ENCODE measurements at regions not wholly inside any gene's neighbourhood (a gene's known extent, or its start where the extent isn't known, plus 50 kb on each side); places are given as distances from the start of the nearest gene placed in this dataset.
A peak's percentile ranks its signal among the peaks of the same experiment; 100 is the strongest.

DNA sequence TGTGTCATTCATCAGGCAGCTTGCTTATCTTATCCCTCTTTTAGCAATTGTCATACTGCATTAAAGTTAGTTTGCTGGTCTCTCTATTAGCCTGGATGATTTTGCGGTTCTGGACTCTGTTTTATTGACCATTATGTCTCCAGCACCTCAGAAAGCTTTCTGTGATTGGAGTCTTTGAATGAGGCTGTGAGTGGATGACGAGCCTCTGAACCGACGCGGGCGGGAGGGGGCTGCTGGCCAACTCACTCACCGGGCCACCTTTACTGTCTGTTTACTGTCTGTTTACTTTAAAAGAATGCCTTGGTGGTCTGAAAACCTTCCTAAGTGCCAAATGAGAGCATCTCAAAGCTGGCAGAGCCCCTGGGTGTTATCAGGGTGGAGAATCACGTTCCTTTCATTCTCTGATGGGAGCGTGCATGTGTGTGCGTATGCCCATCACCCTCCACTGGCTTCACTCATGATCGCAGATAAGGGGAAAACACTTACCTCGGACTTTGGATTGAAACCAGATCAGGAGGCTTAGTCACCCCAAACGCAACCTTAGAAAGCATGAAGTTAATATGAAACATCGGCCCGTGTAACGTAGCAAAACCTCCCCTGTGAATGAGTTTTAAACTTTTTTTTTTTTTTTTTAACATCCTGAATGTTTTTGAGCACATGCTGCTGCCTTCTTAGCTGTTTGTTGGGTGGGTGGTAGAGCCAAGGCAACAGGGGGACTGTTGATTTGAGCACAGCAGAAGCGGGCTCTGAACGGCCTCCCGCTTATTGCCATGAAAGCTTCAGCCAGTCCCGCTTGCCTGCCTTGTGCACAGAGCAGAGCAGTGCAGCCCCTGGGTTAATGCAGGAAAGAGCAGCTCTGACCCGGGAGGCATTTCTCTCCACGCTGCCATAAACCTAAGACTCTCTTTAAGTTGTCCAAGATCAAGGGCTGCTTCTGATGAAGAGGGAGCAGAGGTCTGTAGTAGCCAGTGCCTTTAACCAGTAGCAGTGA lies 173.6 kb downstream of the GADD45G start:
- Histone ChIP-seq H3K27ac (ENCODE audit: low read depth) (no peak overlapping the region), H4K20me1 (replicated peaks; ENCODE audit: insufficient read depth) (no peaks in the 10 kb centered on the region), H2AFZ (peak overlapping the region; percentile 83), H3K79me2 (replicated peaks; ENCODE audit: insufficient read depth) (no peaks in the 10 kb centered on the region), H3K4me1 (ENCODE audit: insufficient read depth) (no peaks in the 10 kb centered on the region), H3K4me2 (no peak overlapping the region), H3K27me3 (ENCODE audit: insufficient read depth) (no peaks in the 10 kb centered on the region), H3K9me2 (ENCODE audit: insufficient read depth) (no peaks in the 10 kb centered on the region), H3K36me3 (ENCODE audit: insufficient read depth) (no peaks in the 10 kb centered on the region), H3F3A (replicated peaks; ENCODE audit: low read depth) (no peaks in the 10 kb centered on the region), H3K4me3 (no peak overlapping the region)
- no peaks in the 10 kb centered on the region for H3K4me1 Mint-ChIP-seq
- DNase-seq (ENCODE audit: low spot score) (no peak), ATAC-seq (peak; percentile 43; the same call in 2 of the 3 replicates)
- no peak overlapping the region for H3K4me3 Mint-ChIP-seq
- peaks cover 3% of the 10 kb centered on the region for H3K27me3 Mint-ChIP-seq (ENCODE audit: insufficient read depth, low read depth, poor library complexity)
- TF ChIP-seq, protein P1, sequence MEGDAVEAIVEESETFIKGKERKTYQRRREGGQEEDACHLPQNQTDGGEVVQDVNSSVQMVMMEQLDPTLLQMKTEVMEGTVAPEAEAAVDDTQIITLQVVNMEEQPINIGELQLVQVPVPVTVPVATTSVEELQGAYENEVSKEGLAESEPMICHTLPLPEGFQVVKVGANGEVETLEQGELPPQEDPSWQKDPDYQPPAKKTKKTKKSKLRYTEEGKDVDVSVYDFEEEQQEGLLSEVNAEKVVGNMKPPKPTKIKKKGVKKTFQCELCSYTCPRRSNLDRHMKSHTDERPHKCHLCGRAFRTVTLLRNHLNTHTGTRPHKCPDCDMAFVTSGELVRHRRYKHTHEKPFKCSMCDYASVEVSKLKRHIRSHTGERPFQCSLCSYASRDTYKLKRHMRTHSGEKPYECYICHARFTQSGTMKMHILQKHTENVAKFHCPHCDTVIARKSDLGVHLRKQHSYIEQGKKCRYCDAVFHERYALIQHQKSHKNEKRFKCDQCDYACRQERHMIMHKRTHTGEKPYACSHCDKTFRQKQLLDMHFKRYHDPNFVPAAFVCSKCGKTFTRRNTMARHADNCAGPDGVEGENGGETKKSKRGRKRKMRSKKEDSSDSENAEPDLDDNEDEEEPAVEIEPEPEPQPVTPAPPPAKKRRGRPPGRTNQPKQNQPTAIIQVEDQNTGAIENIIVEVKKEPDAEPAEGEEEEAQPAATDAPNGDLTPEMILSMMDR (conservative IDR thresholded peaks at IDR 0.05; ENCODE audit: low read depth in 2 of 2), result no peak
- TF ChIP-seq STAT1 (IDR thresholded peaks at IDR 0.05; ENCODE audit: unreplicated experiment) (no peak), EZH2phosphoT487 (IDR thresholded peaks at IDR 0.05; ENCODE audit: unreplicated experiment) (no peak), NANOG (IDR thresholded peaks at IDR 0.05; ENCODE audit: borderline replicate concordance) (no peak), JUNB (IDR thresholded peaks at IDR 0.05; ENCODE audit: unreplicated experiment) (no peak), POLR2AphosphoS5 (IDR thresholded peaks at IDR 0.05; ENCODE audit: low read depth) (no peak)
- TF ChIP-seq, protein P2, sequence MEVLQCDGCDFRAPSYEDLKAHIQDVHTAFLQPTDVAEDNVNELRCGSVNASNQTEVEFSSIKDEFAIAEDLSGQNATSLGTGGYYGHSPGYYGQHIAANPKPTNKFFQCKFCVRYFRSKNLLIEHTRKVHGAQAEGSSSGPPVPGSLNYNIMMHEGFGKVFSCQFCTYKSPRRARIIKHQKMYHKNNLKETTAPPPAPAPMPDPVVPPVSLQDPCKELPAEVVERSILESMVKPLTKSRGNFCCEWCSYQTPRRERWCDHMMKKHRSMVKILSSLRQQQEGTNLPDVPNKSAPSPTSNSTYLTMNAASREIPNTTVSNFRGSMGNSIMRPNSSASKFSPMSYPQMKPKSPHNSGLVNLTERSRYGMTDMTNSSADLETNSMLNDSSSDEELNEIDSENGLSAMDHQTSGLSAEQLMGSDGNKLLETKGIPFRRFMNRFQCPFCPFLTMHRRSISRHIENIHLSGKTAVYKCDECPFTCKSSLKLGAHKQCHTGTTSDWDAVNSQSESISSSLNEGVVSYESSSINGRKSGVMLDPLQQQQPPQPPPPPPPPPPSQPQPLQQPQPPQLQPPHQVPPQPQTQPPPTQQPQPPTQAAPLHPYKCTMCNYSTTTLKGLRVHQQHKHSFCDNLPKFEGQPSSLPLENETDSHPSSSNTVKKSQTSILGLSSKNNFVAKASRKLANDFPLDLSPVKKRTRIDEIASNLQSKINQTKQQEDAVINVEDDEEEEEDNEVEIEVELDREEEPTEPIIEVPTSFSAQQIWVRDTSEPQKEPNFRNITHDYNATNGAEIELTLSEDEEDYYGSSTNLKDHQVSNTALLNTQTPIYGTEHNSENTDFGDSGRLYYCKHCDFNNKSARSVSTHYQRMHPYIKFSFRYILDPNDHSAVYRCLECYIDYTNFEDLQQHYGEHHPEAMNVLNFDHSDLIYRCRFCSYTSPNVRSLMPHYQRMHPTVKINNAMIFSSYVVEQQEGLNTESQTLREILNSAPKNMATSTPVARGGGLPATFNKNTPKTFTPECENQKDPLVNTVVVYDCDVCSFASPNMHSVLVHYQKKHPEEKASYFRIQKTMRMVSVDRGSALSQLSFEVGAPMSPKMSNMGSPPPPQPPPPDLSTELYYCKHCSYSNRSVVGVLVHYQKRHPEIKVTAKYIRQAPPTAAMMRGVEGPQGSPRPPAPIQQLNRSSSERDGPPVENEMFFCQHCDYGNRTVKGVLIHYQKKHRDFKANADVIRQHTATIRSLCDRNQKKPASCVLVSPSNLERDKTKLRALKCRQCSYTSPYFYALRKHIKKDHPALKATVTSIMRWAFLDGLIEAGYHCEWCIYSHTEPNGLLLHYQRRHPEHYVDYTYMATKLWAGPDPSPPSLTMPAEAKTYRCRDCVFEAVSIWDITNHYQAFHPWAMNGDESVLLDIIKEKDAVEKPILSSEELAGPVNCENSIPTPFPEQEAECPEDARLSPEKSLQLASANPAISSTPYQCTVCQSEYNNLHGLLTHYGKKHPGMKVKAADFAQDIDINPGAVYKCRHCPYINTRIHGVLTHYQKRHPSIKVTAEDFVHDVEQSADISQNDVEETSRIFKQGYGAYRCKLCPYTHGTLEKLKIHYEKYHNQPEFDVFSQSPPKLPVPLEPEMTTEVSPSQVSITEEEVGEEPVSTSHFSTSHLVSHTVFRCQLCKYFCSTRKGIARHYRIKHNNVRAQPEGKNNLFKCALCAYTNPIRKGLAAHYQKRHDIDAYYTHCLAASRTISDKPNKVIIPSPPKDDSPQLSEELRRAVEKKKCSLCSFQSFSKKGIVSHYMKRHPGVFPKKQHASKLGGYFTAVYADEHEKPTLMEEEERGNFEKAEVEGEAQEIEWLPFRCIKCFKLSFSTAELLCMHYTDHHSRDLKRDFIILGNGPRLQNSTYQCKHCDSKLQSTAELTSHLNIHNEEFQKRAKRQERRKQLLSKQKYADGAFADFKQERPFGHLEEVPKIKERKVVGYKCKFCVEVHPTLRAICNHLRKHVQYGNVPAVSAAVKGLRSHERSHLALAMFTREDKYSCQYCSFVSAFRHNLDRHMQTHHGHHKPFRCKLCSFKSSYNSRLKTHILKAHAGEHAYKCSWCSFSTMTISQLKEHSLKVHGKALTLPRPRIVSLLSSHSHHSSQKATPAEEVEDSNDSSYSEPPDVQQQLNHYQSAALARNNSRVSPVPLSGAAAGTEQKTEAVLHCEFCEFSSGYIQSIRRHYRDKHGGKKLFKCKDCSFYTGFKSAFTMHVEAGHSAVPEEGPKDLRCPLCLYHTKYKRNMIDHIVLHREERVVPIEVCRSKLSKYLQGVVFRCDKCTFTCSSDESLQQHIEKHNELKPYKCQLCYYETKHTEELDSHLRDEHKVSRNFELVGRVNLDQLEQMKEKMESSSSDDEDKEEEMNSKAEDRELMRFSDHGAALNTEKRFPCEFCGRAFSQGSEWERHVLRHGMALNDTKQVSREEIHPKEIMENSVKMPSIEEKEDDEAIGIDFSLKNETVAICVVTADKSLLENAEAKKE (CRISPR knock-in tag; IDR thresholded peaks at IDR 0.05), result no peak
- no peak overlapping the region for H3K27ac Mint-ChIP-seq
- no peaks in the 10 kb centered on the region for H3K36me3 Mint-ChIP-seq (ENCODE audit: low read depth)
- H3K9me3 Mint-ChIP-seq, result no peaks in the 10 kb centered on the region

Measured in GM23338 (cell line).